ENCODE measurements at regions not wholly inside any gene's neighbourhood (a gene's known extent, or its start where the extent isn't known, plus 50 kb on each side); places are given as distances from the start of the nearest gene placed in this dataset.

- no peaks in the 10 kb centered on the region for H3K9me2 ChIP-seq
- no peak for DNase-seq
- CTCF ChIA-PET: interaction anchor here (1.1 kb wide), 1 partner anchor 133 kb away, joined by 3 read pairs; no protein-coding TSS in a partner anchor
- POLR2A ChIA-PET: interaction anchor here (1.1 kb wide), 1 partner anchor 10 kb away, joined by 3 read pairs; no protein-coding TSS in a partner anchor
- no peaks in the 10 kb centered on the region for H3K79me2 ChIP-seq (ENCODE audit: insufficient read depth)
- WGBS (ENCODE audit: low lambda C conversion rate): 69% methylated on average over 3 of the region's 10 CpGs
- no peaks in the 10 kb centered on the region; the same call in 1 of the 2 replicates for H3K27me3 ChIP-seq (ENCODE audit: insufficient read depth)
- no peaks in the 10 kb centered on the region for H3K36me3 ChIP-seq (replicated peaks in 1 of 2; ENCODE audit: control insufficient read depth in 1 of 2, insufficient read depth in 2 of 2, low read length in 1 of 2)
- H4K20me1 ChIP-seq (ENCODE audit: insufficient read depth): no peaks in the 10 kb centered on the region
- H3K4me3 ChIP-seq (ENCODE audit: low read depth in 2 of 2, low read length in 1 of 2): no peak overlapping the region
- H3K9ac ChIP-seq: no peak overlapping the region
- H3K9me3 ChIP-seq: no peaks in the 10 kb centered on the region
- no peak overlapping the region for H2AFZ ChIP-seq (ENCODE audit: low read depth)
- no peak overlapping the region for H3K4me2 ChIP-seq
- H3K4me1 ChIP-seq (ENCODE audit: control insufficient read depth in 1 of 2, insufficient read depth in 2 of 2, low read depth in 1 of 2, low read length in 1 of 2): no peaks in the 10 kb centered on the region
- no peak overlapping the region for H3K27ac ChIP-seq (ENCODE audit: low read depth in 2 of 2, low read length in 1 of 2)
- no peak for TF ChIP-seq ZBTB33 (IDR thresholded peaks at IDR 0.05; ENCODE audit: borderline replicate concordance, low read depth)
- TF ChIP-seq PBX3 (IDR thresholded peaks at IDR 0.05): no peak
- TF ChIP-seq USF2 (IDR thresholded peaks at IDR 0.05; ENCODE audit: borderline replicate concordance, low read depth, low read length): no peak
- no peak for TF ChIP-seq RAD21 (IDR thresholded peaks at IDR 0.05; ENCODE audit: low read length)
- no peak for TF ChIP-seq POLR2AphosphoS5 (IDR thresholded peaks at IDR 0.05; ENCODE audit: low read depth, low read length)
- no peak for TF ChIP-seq JUND (IDR thresholded peaks at IDR 0.05)
- no peak for TF ChIP-seq MXI1 (IDR thresholded peaks at IDR 0.05; ENCODE audit: low read depth, low read length)
- no peak for TF ChIP-seq CHD2 (IDR thresholded peaks at IDR 0.05; ENCODE audit: low read length, partially characterized antibody)
- TF ChIP-seq YY1 (IDR thresholded peaks at IDR 0.05; ENCODE audit: low read depth): no peak
- no peak for TF ChIP-seq TCF12 (IDR thresholded peaks at IDR 0.05)
- TF ChIP-seq RFX5 (IDR thresholded peaks at IDR 0.05; ENCODE audit: low read length): no peak
- no peaks in the 10 kb centered on the region for H3F3A ChIP-seq (replicated peaks; ENCODE audit: insufficient read depth)
Measured at GRCh38 chr16:89034573-89034961, 57.6 kb upstream of the CBFA2T3 start.

- Histone ChIP-seq H2AFZ (ENCODE audit: low read depth) (no peak overlapping the region), H3K36me3 (replicated peaks in 1 of 2; ENCODE audit: control insufficient read depth in 1 of 2, insufficient read depth in 2 of 2, low read length in 1 of 2) (no peaks in the 10 kb centered on the region), H3K9ac (no peak overlapping the region), H3F3A (replicated peaks; ENCODE audit: insufficient read depth) (no peaks in the 10 kb centered on the region), H3K9me2 (no peaks in the 10 kb centered on the region), H3K4me3 (ENCODE audit: low read depth in 2 of 2, low read length in 1 of 2) (no peak overlapping the region), H3K27ac (ENCODE audit: low read depth in 2 of 2, low read length in 1 of 2) (no peak overlapping the region), H3K4me1 (ENCODE audit: control insufficient read depth in 1 of 2, insufficient read depth in 2 of 2, low read depth in 1 of 2, low read length in 1 of 2) (no peaks in the 10 kb centered on the region), H4K20me1 (ENCODE audit: insufficient read depth) (no peaks in the 10 kb centered on the region), H3K79me2 (ENCODE audit: insufficient read depth) (no peaks in the 10 kb centered on the region), H3K27me3 (ENCODE audit: insufficient read depth) (no peaks in the 10 kb centered on the region; the same call in 1 of the 2 replicates), H3K9me3 (no peaks in the 10 kb centered on the region), H3K4me2 (no peak overlapping the region)
- POLR2A ChIA-PET: interaction anchor here (1.1 kb wide), 1 partner anchor 10 kb away, joined by 3 read pairs; no protein-coding TSS in a partner anchor
- 56% methylated on average over 23 of the region's 23 CpGs for WGBS (ENCODE audit: low lambda C conversion rate)
- CTCF ChIA-PET: interaction anchor here (1.1 kb wide), 1 partner anchor 134 kb away, joined by 3 read pairs; no protein-coding TSS in a partner anchor
- DNase-seq: no peak
- TF ChIP-seq ZBTB33 (IDR thresholded peaks at IDR 0.05; ENCODE audit: borderline replicate concordance, low read depth) (no peak), RXRA (IDR thresholded peaks at IDR 0.05; ENCODE audit: borderline replicate concordance, low read depth) (no peak), NRF1 (IDR thresholded peaks at IDR 0.05; ENCODE audit: low read depth, low read length) (no peak), POLR2AphosphoS5 (IDR thresholded peaks at IDR 0.05; ENCODE audit: low read depth, low read length) (no peak), MAX (IDR thresholded peaks at IDR 0.05; ENCODE audit: low read depth) (no peak), TEAD4 (IDR thresholded peaks at IDR 0.05; ENCODE audit: borderline replicate concordance, insufficient read depth) (no peak), EZH2phosphoT487 (IDR thresholded peaks at IDR 0.05; ENCODE audit: borderline replicate concordance, low read depth) (no peak), RFX5 (IDR thresholded peaks at IDR 0.05; ENCODE audit: low read length) (no peak), GATA2 (CRISPR knock-in tag; IDR thresholded peaks at IDR 0.05) (no peak)
Measured at GRCh38 chr16:89034971-89035668, 58.1 kb upstream of the CBFA2T3 start.
